HepG2 (cell line): ENCODE measurements at regions not wholly inside any gene's neighbourhood (a gene's known extent, or its start where the extent isn't known, plus 50 kb on each side); places are given as distances from the start of the nearest gene placed in this dataset.

Experiments
- ELF1 ChIP-seq: sonication (generic); formaldehyde crosslinking; IDR thresholded peaks from 2 replicates; pipeline ENCODE4 v1.4.0; 2020; ENCODE audit warnings: missing genetic modification reagents
- FOXK1 ChIP-seq: sonication (generic); formaldehyde crosslinking; IDR thresholded peaks from 2 replicates; pipeline ENCODE4 v1.4.0; 2020; ENCODE audit warnings: low read depth, missing genetic modification reagents, borderline replicate concordance
- HES4 ChIP-seq: sonication (generic); formaldehyde crosslinking; IDR thresholded peaks from 2 replicates; pipeline ENCODE4 v1.9.0; 2021; ENCODE audit warnings: mild to moderate bottlenecking, missing genetic modification reagents, borderline replicate concordance
- HHEX ChIP-seq: IDR thresholded peaks from 2 replicates; pipeline ENCODE4 v1.6.1; 2016; ENCODE audit warnings: control low read depth
- MEF2D ChIP-seq: sonication (generic); formaldehyde crosslinking; IDR thresholded peaks from 2 replicates; pipeline ENCODE4 v1.5.1; 2020; ENCODE audit warnings: mild to moderate bottlenecking, missing genetic modification reagents
- POLR2A ChIP-seq, 2 experiments: IDR thresholded peaks; 2 replicates each; pipeline ENCODE4 v1.6.1; 2011; ENCODE audit warnings: low read depth in 2 of 2, low read length in 2 of 2, mild to moderate bottlenecking in 1 of 2, moderate library complexity in 1 of 2; ENCODE audit not compliant: insufficient read depth in 1 of 2
- POLR2AphosphoS5 ChIP-seq: IDR thresholded peaks from 2 replicates; pipeline ENCODE4 v1.6.1; 2012; ENCODE audit warnings: low read depth, low read length
- RFX5 ChIP-seq: IDR thresholded peaks from 2 replicates; pipeline ENCODE4 v1.6.1; 2011; ENCODE audit warnings: low read depth, low read length, improper control_type of control experiment
- ZFX ChIP-seq: sonication (generic); formaldehyde crosslinking; IDR thresholded peaks from 2 replicates; pipeline ENCODE4 v1.4.0; 2020; ENCODE audit warnings: mild to moderate bottlenecking, low read depth, missing genetic modification reagents, moderate library complexity
- ZIK1 ChIP-seq: sonication (generic); formaldehyde crosslinking; IDR thresholded peaks from 2 replicates; pipeline ENCODE4 v1.5.0; 2020; ENCODE audit warnings: mild to moderate bottlenecking, low read depth, missing genetic modification reagents, borderline replicate concordance
- ZNF510 ChIP-seq: sonication (generic); formaldehyde crosslinking; IDR thresholded peaks from 2 replicates; pipeline ENCODE4 v1.4.0; 2020; ENCODE audit warnings: low read depth, mild to moderate bottlenecking, missing genetic modification reagents
- ZNF788 ChIP-seq: sonication (generic); formaldehyde crosslinking; IDR thresholded peaks from 2 replicates; pipeline ENCODE4 v1.5.0; 2020; ENCODE audit warnings: mild to moderate bottlenecking, missing genetic modification reagents, borderline replicate concordance
- TF ChIP-seq, protein P1 (sequence below): sonication (generic); formaldehyde crosslinking; IDR thresholded peaks from 2 replicates; pipeline ENCODE4 v1.5.0; 2020; ENCODE audit warnings: mild to moderate bottlenecking, missing genetic modification reagents, moderate library complexity

DNA sequence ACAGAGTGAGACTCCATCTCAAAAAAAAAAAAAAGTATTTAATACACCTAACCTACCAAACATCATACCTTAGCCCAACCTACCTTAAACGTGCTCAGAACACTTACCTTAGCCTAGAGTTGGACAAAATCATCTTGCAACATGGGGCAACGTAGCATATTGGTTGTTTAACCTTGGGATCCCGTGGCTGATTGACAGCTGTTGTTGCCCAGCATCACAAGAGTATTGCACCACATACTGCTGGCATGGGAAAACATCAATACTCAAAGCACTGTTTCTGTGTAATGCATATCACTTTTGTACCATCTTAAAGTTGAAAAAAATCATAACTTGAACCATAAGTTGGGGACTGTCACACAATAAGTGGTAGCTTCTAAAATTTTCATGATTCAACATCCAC lies 73.8 kb upstream of the MIR17HG start:
- no peak for TF ChIP-seq MEF2D (CRISPR knock-in tag)
- no peak for TF ChIP-seq RFX5
- no peak for TF ChIP-seq POLR2A (IDR thresholded peaks at IDR 0.05; ENCODE audit: insufficient read depth in 1 of 2, low read depth in 2 of 2, low read length in 2 of 2)
- TF ChIP-seq ZFX (CRISPR knock-in tag): no peak
- TF ChIP-seq ZNF510 (CRISPR knock-in tag): no peak
- TF ChIP-seq, protein P1, sequence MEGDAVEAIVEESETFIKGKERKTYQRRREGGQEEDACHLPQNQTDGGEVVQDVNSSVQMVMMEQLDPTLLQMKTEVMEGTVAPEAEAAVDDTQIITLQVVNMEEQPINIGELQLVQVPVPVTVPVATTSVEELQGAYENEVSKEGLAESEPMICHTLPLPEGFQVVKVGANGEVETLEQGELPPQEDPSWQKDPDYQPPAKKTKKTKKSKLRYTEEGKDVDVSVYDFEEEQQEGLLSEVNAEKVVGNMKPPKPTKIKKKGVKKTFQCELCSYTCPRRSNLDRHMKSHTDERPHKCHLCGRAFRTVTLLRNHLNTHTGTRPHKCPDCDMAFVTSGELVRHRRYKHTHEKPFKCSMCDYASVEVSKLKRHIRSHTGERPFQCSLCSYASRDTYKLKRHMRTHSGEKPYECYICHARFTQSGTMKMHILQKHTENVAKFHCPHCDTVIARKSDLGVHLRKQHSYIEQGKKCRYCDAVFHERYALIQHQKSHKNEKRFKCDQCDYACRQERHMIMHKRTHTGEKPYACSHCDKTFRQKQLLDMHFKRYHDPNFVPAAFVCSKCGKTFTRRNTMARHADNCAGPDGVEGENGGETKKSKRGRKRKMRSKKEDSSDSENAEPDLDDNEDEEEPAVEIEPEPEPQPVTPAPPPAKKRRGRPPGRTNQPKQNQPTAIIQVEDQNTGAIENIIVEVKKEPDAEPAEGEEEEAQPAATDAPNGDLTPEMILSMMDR (CRISPR knock-in tag): no peak
- TF ChIP-seq ZNF788 (CRISPR knock-in tag): no peak
- no peak for TF ChIP-seq POLR2AphosphoS5
- TF ChIP-seq ZIK1: no peak
- TF ChIP-seq ELF1 (CRISPR knock-in tag): no peak
- no peak for TF ChIP-seq HES4 (CRISPR knock-in tag)
- TF ChIP-seq FOXK1: no peak
- no peak for TF ChIP-seq HHEX (CRISPR knock-in tag)
